ENCODE measurements at regions not wholly inside any gene's neighbourhood (a gene's known extent, or its start where the extent isn't known, plus 50 kb on each side); places are given as distances from the start of the nearest gene placed in this dataset.

DNA sequence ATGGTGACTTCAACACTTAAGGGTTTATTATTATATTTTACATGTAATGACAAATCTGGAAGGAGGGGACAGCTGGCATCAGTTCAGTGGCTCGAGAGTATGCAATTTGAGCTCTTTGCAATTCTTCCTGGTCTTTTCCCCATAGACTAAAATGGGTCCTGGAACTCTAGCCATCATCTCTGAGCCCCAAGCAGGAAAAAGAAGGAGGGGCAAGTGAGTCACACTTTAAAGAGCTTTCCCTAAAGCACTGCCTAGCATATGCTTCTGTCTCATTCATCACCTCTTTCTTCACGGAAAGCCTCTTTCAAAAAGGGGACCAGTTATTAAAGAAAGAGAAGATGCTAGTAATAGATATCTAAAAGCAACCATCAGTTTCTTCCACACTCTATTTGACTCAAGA, 466.3 kb downstream of the ZIC1 start:
- Histone ChIP-seq H4K20me1 (ENCODE audit: insufficient read depth, low read length) (no peaks in the 10 kb centered on the region), H3K4me1 (ENCODE audit: insufficient read depth, low read length) (no peaks in the 10 kb centered on the region), H3K4me3 (ENCODE audit: insufficient read depth, low read depth, low read length) (no peak overlapping the region), H3K9ac (ENCODE audit: low read length) (no peak overlapping the region), H3K36me3 (ENCODE audit: insufficient read depth, low read length) (no peaks in the 10 kb centered on the region), H3K27ac (ENCODE audit: low read depth, low read length) (no peak overlapping the region), H3K27me3 (ENCODE audit: insufficient read depth, low read length) (no peaks in the 10 kb centered on the region), H2AFZ (ENCODE audit: low read depth, low read length) (no peak overlapping the region), H3K9me3 (ENCODE audit: insufficient read depth, low read depth, low read length) (no peaks in the 10 kb centered on the region), H3K4me2 (ENCODE audit: low read length) (no peak overlapping the region), H3K79me2 (ENCODE audit: insufficient read depth, low read length) (no peaks in the 10 kb centered on the region)
- peaks cover 4% of the 10 kb centered on the region for H3K9me3 Mint-ChIP-seq (ENCODE audit: unreplicated experiment)
- H3K27me3 Mint-ChIP-seq (ENCODE audit: low read depth, unreplicated experiment) = no peaks in the 10 kb centered on the region
- no peak overlapping the region for H3K4me3 Mint-ChIP-seq (ENCODE audit: unreplicated experiment)
- H3K36me3 Mint-ChIP-seq (ENCODE audit: low read depth, unreplicated experiment) = no peaks in the 10 kb centered on the region
- H3K4me1 Mint-ChIP-seq (ENCODE audit: low read depth, unreplicated experiment) = no peaks in the 10 kb centered on the region
- FAIRE-seq = no peak
- no peak overlapping the region for H3K27ac Mint-ChIP-seq (ENCODE audit: unreplicated experiment)
- DNase-seq (ENCODE audit: low read depth) = no peak
- TF ChIP-seq EZH2 (IDR thresholded peaks at IDR 0.05; ENCODE audit: insufficient read depth, low read length) (no peak), CTCF (IDR thresholded peaks at IDR 0.05; ENCODE audit: insufficient read depth, low read depth, low read length) (no peak)

DNA sequence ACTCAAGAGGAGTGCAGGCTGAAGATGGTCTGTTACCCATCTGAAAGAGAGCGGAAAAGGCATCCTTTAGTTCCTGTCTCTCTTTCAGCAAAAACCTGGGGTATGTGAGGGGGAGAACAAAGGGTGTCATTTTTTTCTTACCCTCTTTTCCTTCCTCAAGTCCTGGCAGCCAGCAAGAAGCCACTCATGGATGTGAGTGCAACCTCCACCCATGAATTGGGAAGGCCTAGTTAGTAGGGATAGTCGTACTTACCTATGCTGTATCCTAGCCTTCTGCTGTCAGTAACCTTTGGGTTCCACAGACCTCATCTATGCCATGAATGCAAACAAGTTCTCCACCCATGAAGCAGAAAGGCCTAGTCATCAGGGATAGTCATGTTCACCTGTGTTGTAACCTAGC, 472.8 kb downstream of the ZIC1 start:
- peaks cover 19% of the 10 kb centered on the region for H3K9me3 ChIP-seq (ENCODE audit: insufficient read depth, low read depth, low read length)
- FAIRE-seq (no peak), DNase-seq (ENCODE audit: low read depth) (no peak)
- Mint-ChIP-seq H3K9me3 (ENCODE audit: unreplicated experiment) (peaks cover 18% of the 10 kb centered on the region), H3K27ac (ENCODE audit: unreplicated experiment) (no peak overlapping the region), H3K36me3 (ENCODE audit: low read depth, unreplicated experiment) (no peaks in the 10 kb centered on the region), H3K4me3 (ENCODE audit: unreplicated experiment) (no peak overlapping the region), H3K27me3 (ENCODE audit: low read depth, unreplicated experiment) (no peaks in the 10 kb centered on the region), H3K4me1 (ENCODE audit: low read depth, unreplicated experiment) (no peaks in the 10 kb centered on the region)
- no peaks in the 10 kb centered on the region for H3K27me3 ChIP-seq (ENCODE audit: insufficient read depth, low read length)
- H3K9ac ChIP-seq (ENCODE audit: low read length) = no peak overlapping the region
- H3K4me2 ChIP-seq (ENCODE audit: low read length) = no peak overlapping the region
- H4K20me1 ChIP-seq (ENCODE audit: insufficient read depth, low read length) = no peaks in the 10 kb centered on the region
- H3K4me3 ChIP-seq (ENCODE audit: insufficient read depth, low read depth, low read length) = no peak overlapping the region
- no peak overlapping the region for H2AFZ ChIP-seq (ENCODE audit: low read depth, low read length)
- no peaks in the 10 kb centered on the region for H3K79me2 ChIP-seq (ENCODE audit: insufficient read depth, low read length)
- no peaks in the 10 kb centered on the region for H3K4me1 ChIP-seq (ENCODE audit: insufficient read depth, low read length)
- no peaks in the 10 kb centered on the region for H3K36me3 ChIP-seq (ENCODE audit: insufficient read depth, low read length)
- TF ChIP-seq CTCF (IDR thresholded peaks at IDR 0.05; ENCODE audit: insufficient read depth, low read depth, low read length) = no peak
- TF ChIP-seq EZH2 (IDR thresholded peaks at IDR 0.05; ENCODE audit: insufficient read depth, low read length) = no peak
- no peak overlapping the region for H3K27ac ChIP-seq (ENCODE audit: low read depth, low read length)

DNA sequence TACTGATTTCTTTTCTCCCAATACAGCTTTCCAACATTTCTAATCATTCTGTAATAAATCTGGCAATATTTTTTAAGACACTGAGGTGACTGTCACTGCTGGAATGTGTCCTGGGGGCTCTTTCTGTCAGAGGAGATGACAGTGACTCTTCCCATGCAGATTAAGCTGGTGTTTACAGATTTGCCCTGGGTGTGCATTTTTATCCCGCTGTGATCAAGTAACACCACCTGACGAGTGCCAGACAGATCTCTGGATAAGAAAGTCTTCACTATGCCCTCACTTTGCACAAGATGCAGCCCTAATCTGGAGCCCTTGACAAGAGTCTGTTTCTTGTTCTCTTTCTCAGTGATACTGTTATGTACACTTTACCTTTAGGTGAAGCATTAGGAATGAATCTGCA, 477.7 kb downstream of the ZIC1 start:
- H3K27ac Mint-ChIP-seq (ENCODE audit: unreplicated experiment) = no peak overlapping the region
- Histone ChIP-seq H3K27ac (ENCODE audit: low read depth, low read length) (no peak overlapping the region), H3K27me3 (ENCODE audit: insufficient read depth, low read length) (no peaks in the 10 kb centered on the region), H3K4me1 (ENCODE audit: insufficient read depth, low read length) (no peaks in the 10 kb centered on the region), H3K9ac (ENCODE audit: low read length) (no peak overlapping the region), H3K4me3 (ENCODE audit: insufficient read depth, low read depth, low read length) (no peak overlapping the region), H3K36me3 (ENCODE audit: insufficient read depth, low read length) (no peaks in the 10 kb centered on the region), H3K4me2 (ENCODE audit: low read length) (no peak overlapping the region), H4K20me1 (ENCODE audit: insufficient read depth, low read length) (no peaks in the 10 kb centered on the region), H3K9me3 (ENCODE audit: insufficient read depth, low read depth, low read length) (peaks cover 7% of the 10 kb centered on the region), H3K79me2 (ENCODE audit: insufficient read depth, low read length) (no peaks in the 10 kb centered on the region), H2AFZ (ENCODE audit: low read depth, low read length) (no peak overlapping the region)
- H3K36me3 Mint-ChIP-seq (ENCODE audit: low read depth, unreplicated experiment) = no peaks in the 10 kb centered on the region
- no peak overlapping the region for H3K4me3 Mint-ChIP-seq (ENCODE audit: unreplicated experiment)
- no peaks in the 10 kb centered on the region for H3K27me3 Mint-ChIP-seq (ENCODE audit: low read depth, unreplicated experiment)
- H3K9me3 Mint-ChIP-seq (ENCODE audit: unreplicated experiment) = peaks cover 15% of the 10 kb centered on the region
- FAIRE-seq (no peak), DNase-seq (ENCODE audit: low read depth) (no peak)
- no peaks in the 10 kb centered on the region for H3K4me1 Mint-ChIP-seq (ENCODE audit: low read depth, unreplicated experiment)
- TF ChIP-seq EZH2 (IDR thresholded peaks at IDR 0.05; ENCODE audit: insufficient read depth, low read length) = no peak
- TF ChIP-seq CTCF (IDR thresholded peaks at IDR 0.05; ENCODE audit: insufficient read depth, low read depth, low read length) = no peak
